Nephron progenitor cell (in vitro differentiated cells): ENCODE measurements at regions not wholly inside any gene's neighbourhood (a gene's known extent, or its start where the extent isn't known, plus 50 kb on each side); places are given as distances from the start of the nearest gene placed in this dataset.

Experiments used
- DNase-seq: peaks from one replicate; pipeline ENCODE4 v3.0.0; 2021
- H3K27ac Mint-ChIP-seq: 2 replicates; pipeline ENCODE4 v1.8.0; 2021; ENCODE audit warnings: mild to moderate bottlenecking, moderate library complexity, mixed read lengths
- H3K27me3 Mint-ChIP-seq: 2 replicates; pipeline ENCODE4 v1.8.0; 2021; ENCODE audit warnings: mild to moderate bottlenecking, low read depth, mixed read lengths; ENCODE audit not compliant: poor library complexity
- H3K36me3 Mint-ChIP-seq: 2 replicates; pipeline ENCODE4 v1.8.0; 2021; ENCODE audit warnings: low read depth, mixed read lengths
- H3K4me1 Mint-ChIP-seq: 2 replicates; pipeline ENCODE4 v1.8.0; 2021; ENCODE audit warnings: mixed read lengths
- H3K4me3 Mint-ChIP-seq: 2 replicates; pipeline ENCODE4 v1.8.0; 2021; ENCODE audit warnings: mild to moderate bottlenecking, moderate library complexity, mixed read lengths
- H3K9me3 Mint-ChIP-seq: 2 replicates; pipeline ENCODE4 v1.8.0; 2021; ENCODE audit warnings: mild to moderate bottlenecking, moderate library complexity, mixed read lengths
- TF ChIP-seq, protein P1 (sequence below): fragments of 200-600 bp; sonication (generic); IDR thresholded peaks from 2 replicates; pipeline ENCODE4 v1.5.0; 2021; ENCODE audit warnings: antibody characterized with exemption

GRCh38 chr18:70382992-70383717 is 94.3 kb downstream of the SOCS6 start:
- no peaks in the 10 kb centered on the region for H3K27me3 Mint-ChIP-seq
- no peaks in the 10 kb centered on the region for H3K9me3 Mint-ChIP-seq
- H3K4me3 Mint-ChIP-seq: no peak overlapping the region
- TF ChIP-seq, protein P1, sequence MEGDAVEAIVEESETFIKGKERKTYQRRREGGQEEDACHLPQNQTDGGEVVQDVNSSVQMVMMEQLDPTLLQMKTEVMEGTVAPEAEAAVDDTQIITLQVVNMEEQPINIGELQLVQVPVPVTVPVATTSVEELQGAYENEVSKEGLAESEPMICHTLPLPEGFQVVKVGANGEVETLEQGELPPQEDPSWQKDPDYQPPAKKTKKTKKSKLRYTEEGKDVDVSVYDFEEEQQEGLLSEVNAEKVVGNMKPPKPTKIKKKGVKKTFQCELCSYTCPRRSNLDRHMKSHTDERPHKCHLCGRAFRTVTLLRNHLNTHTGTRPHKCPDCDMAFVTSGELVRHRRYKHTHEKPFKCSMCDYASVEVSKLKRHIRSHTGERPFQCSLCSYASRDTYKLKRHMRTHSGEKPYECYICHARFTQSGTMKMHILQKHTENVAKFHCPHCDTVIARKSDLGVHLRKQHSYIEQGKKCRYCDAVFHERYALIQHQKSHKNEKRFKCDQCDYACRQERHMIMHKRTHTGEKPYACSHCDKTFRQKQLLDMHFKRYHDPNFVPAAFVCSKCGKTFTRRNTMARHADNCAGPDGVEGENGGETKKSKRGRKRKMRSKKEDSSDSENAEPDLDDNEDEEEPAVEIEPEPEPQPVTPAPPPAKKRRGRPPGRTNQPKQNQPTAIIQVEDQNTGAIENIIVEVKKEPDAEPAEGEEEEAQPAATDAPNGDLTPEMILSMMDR: no peak
- H3K4me1 Mint-ChIP-seq: peaks cover 53% of the 10 kb centered on the region
- DNase-seq: no peak
- no peak overlapping the region for H3K27ac Mint-ChIP-seq
- no peaks in the 10 kb centered on the region for H3K36me3 Mint-ChIP-seq

- TF ChIP-seq, protein P1: no peak
- peak overlapping the region; percentile 10 for H3K27ac Mint-ChIP-seq
- H3K9me3 Mint-ChIP-seq: no peaks in the 10 kb centered on the region
- no peaks in the 10 kb centered on the region for H3K36me3 Mint-ChIP-seq
- H3K4me1 Mint-ChIP-seq: peaks cover 55% of the 10 kb centered on the region
- no peaks in the 10 kb centered on the region for H3K27me3 Mint-ChIP-seq
- no peak for DNase-seq
- H3K4me3 Mint-ChIP-seq: peak overlapping the region; percentile 3
These were observed 93.2 kb downstream of the SOCS6 start for GRCh38 chr18:70382017-70382416.

GRCh38 chr18:70380915-70381896 is 92.4 kb downstream of the SOCS6 start:
- peaks cover 53% of the 10 kb centered on the region for H3K4me1 Mint-ChIP-seq
- TF ChIP-seq, protein P1: no peak
- no peaks in the 10 kb centered on the region for H3K36me3 Mint-ChIP-seq
- H3K27ac Mint-ChIP-seq: peak overlapping the region; percentile 10
- no peaks in the 10 kb centered on the region for H3K27me3 Mint-ChIP-seq
- peak overlapping the region; percentile 3 for H3K4me3 Mint-ChIP-seq
- peak; percentile 34 for DNase-seq
- H3K9me3 Mint-ChIP-seq: peaks cover 2% of the 10 kb centered on the region
